Keratinocyte (primary cell): ENCODE measurements at regions not wholly inside any gene's neighbourhood (a gene's known extent, or its start where the extent isn't known, plus 50 kb on each side); places are given as distances from the start of the nearest gene placed in this dataset.

Experiments used
- DNase-seq: peaks from one replicate; pipeline ENCODE4 v3.0.0-alpha.2; 2011; ENCODE audit warnings: low read depth, missing footprints, low spot score
- FAIRE-seq: peaks from 2 replicates; lab custom pipeline; 2011; peaks lifted over from hg19 to GRCh38; lab: Jason Lieb, UNC
- H2AFZ ChIP-seq: 2 replicates; pipeline ENCODE4 v1.6.0; 2012; ENCODE audit warnings: low read length, control low read depth, inconsistent platforms; ENCODE audit not compliant: control insufficient read depth
- H3K27ac ChIP-seq: 2 replicates; pipeline ENCODE4 v1.5.1; 2011; ENCODE audit warnings: low read length; ENCODE audit not compliant: control insufficient read depth, insufficient read depth
- H3K27me3 ChIP-seq: 3 replicates; pipeline ENCODE4 v1.6.0; 2011; ENCODE audit warnings: low read length; ENCODE audit not compliant: control insufficient read depth, insufficient read depth; ENCODE audit errors: extremely low read depth
- H3K36me3 ChIP-seq, 2 experiments: 2 replicates in 1 of 2; 3 replicates in 1 of 2; pipeline ENCODE4 v1.5.1; 2011; ENCODE audit warnings: low read length in 2 of 2, mild to moderate bottlenecking in 1 of 2; ENCODE audit not compliant: control insufficient read depth in 2 of 2, insufficient read depth in 2 of 2; ENCODE audit errors: extremely low read depth in 1 of 2
- H3K4me1 ChIP-seq: 3 replicates; pipeline ENCODE4 v1.5.1; 2011; ENCODE audit warnings: low read length; ENCODE audit not compliant: control insufficient read depth, insufficient read depth; ENCODE audit errors: extremely low read depth
- H3K4me2 ChIP-seq: 3 replicates; pipeline ENCODE4 v1.6.0; 2011; ENCODE audit warnings: low read depth, low read length; ENCODE audit not compliant: control insufficient read depth, insufficient read depth; ENCODE audit errors: extremely low read depth
- H3K4me3 ChIP-seq, 3 experiments: fragments of 200-600 bp in 1 of 3; sonication (generic) in 1 of 3; 2 replicates in 2 of 3; 3 replicates in 1 of 3; pipeline ENCODE4 v1.5.1; 2011 to 2016; ENCODE audit warnings: low read length in 3 of 3, mild to moderate bottlenecking in 3 of 3, control low read depth in 2 of 3, inconsistent platforms in 1 of 3, low read depth in 1 of 3, mixed read lengths in 1 of 3, mixed run types in 1 of 3, moderate library complexity in 1 of 3; ENCODE audit not compliant: control insufficient read depth in 2 of 3, insufficient read depth in 2 of 3; ENCODE audit errors: extremely low read depth in 1 of 3
- H3K79me2 ChIP-seq: 2 replicates; pipeline ENCODE4 v1.6.0; 2012; ENCODE audit warnings: low read length; ENCODE audit not compliant: control insufficient read depth, insufficient read depth
- H3K9ac ChIP-seq: 3 replicates; pipeline ENCODE4 v1.6.0; 2011; ENCODE audit warnings: low read length; ENCODE audit not compliant: control insufficient read depth, insufficient read depth; ENCODE audit errors: extremely low read depth
- H3K9me1 ChIP-seq: 3 replicates; pipeline ENCODE4 v1.6.0; 2011; ENCODE audit warnings: low read length; ENCODE audit not compliant: control insufficient read depth, insufficient read depth; ENCODE audit errors: extremely low read depth
- H3K9me3 ChIP-seq: 2 replicates; pipeline ENCODE4 v1.5.1; 2012; ENCODE audit warnings: low read depth, low read length; ENCODE audit not compliant: control insufficient read depth
- H4K20me1 ChIP-seq: 3 replicates; pipeline ENCODE4 v1.6.0; 2011; ENCODE audit warnings: low read length; ENCODE audit not compliant: control insufficient read depth, insufficient read depth; ENCODE audit errors: extremely low read depth
- CTCF ChIP-seq, 3 experiments: IDR thresholded peaks in 1 of 3; conservative IDR thresholded peaks in 1 of 3; optimal IDR thresholded peaks in 1 of 3; 2 replicates in 2 of 3; 3 replicates in 1 of 3; pipeline versions ENCODE3 to v1.5.1; 2011; ENCODE audit warnings: low read length in 3 of 3, mild to moderate bottlenecking in 3 of 3, moderate library complexity in 2 of 3, control low read depth in 1 of 3, inconsistent platforms in 1 of 3; ENCODE audit not compliant: insufficient read depth in 2 of 3; ENCODE audit errors: extremely low read depth in 1 of 3
- EZH2 ChIP-seq: IDR thresholded peaks from one replicate; pipeline ENCODE4 v1.6.1; 2012; ENCODE audit warnings: inconsistent platforms, mild to moderate bottlenecking, low read length, moderate library complexity
- dilution Hi-C: fragments of 300-500 bp; cut with MboI; formaldehyde crosslinking; loops from one replicate; pipeline ENCODE4 v1.7.0; 2020; ENCODE audit warnings: low sequenced_read_pairs; ENCODE audit not compliant: extremely low pct_ligation_motif_present

GRCh38 chr2:193382583-193382982 lies 1187.8 kb upstream of the TMEFF2 start:
- FAIRE-seq, result no peak

GRCh38 chr2:193377789-193378188 lies 1183.1 kb upstream of the TMEFF2 start:
- H3K4me1 ChIP-seq, result no peaks in the 10 kb centered on the region
- TF ChIP-seq CTCF (optimal IDR thresholded peaks at IDR 0.05 in 1 of 3, IDR thresholded peaks at IDR 0.05 in 1 of 3, conservative IDR thresholded peaks at IDR 0.05 in 1 of 3; ENCODE audit: extremely low read depth in 1 of 3, insufficient read depth in 2 of 3, low read length in 3 of 3) (no peak), EZH2 (no peak)
- dilution Hi-C loops, result no loop called here
- no peak overlapping the region for H3K9ac ChIP-seq
- H3K27me3 ChIP-seq, result no peaks in the 10 kb centered on the region
- DNase-seq (no peak), FAIRE-seq (no peak)
- no peak overlapping the region for H3K4me2 ChIP-seq
- no peak overlapping the region for H3K4me3 ChIP-seq
- H2AFZ ChIP-seq, result no peak overlapping the region
- no peaks in the 10 kb centered on the region for H3K36me3 ChIP-seq
- H3K27ac ChIP-seq, result no peak overlapping the region
- H4K20me1 ChIP-seq, result no peaks in the 10 kb centered on the region
- H3K9me3 ChIP-seq, result no peaks in the 10 kb centered on the region
- no peaks in the 10 kb centered on the region for H3K9me1 ChIP-seq
- no peaks in the 10 kb centered on the region for H3K79me2 ChIP-seq

More at GRCh38 chr2:193382583-193382982, 1187.8 kb upstream of the TMEFF2 start:
- TF ChIP-seq EZH2 (no peak), CTCF (optimal IDR thresholded peaks at IDR 0.05 in 1 of 3, IDR thresholded peaks at IDR 0.05 in 1 of 3, conservative IDR thresholded peaks at IDR 0.05 in 1 of 3; ENCODE audit: extremely low read depth in 1 of 3, insufficient read depth in 2 of 3, low read length in 3 of 3) (no peak)
- no peak overlapping the region for H3K4me2 ChIP-seq
- no peaks in the 10 kb centered on the region for H3K4me1 ChIP-seq
- H3K9ac ChIP-seq, result no peak overlapping the region
- H3K27me3 ChIP-seq, result no peaks in the 10 kb centered on the region
- no peak overlapping the region for H3K4me3 ChIP-seq
- H3K9me3 ChIP-seq, result no peaks in the 10 kb centered on the region
- no peaks in the 10 kb centered on the region for H3K79me2 ChIP-seq
- H2AFZ ChIP-seq, result no peak overlapping the region
- H3K9me1 ChIP-seq, result no peaks in the 10 kb centered on the region
- dilution Hi-C loops, result no loop called here
- no peaks in the 10 kb centered on the region for H3K36me3 ChIP-seq
- no peaks in the 10 kb centered on the region for H4K20me1 ChIP-seq
- no peak overlapping the region for H3K27ac ChIP-seq
- DNase-seq, result no peak
